ENCODE measurements at regions not wholly inside any gene's neighbourhood (a gene's known extent, or its start where the extent isn't known, plus 50 kb on each side); places are given as distances from the start of the nearest gene placed in this dataset.

- ChIA-PET CTCF (ENCODE audit: unreplicated experiment) (no interaction called here), POLR2A (no interaction called here)
- no peaks in the 10 kb centered on the region for H3K79me2 ChIP-seq (ENCODE audit: insufficient read depth, low read depth, low read length)
- no peaks in the 10 kb centered on the region for H3K9me3 ChIP-seq (ENCODE audit: low read length)
- no peak overlapping the region for H3K4me2 ChIP-seq (ENCODE audit: low read length)
- H4K20me1 ChIP-seq (ENCODE audit: insufficient read depth, low read length): no peaks in the 10 kb centered on the region
- intact Hi-C loops (cut with micrococcal nuclease; ENCODE audit: unreplicated experiment): no loop called here
- no peak overlapping the region for H2AFZ ChIP-seq (ENCODE audit: low read length)
- BruUV-seq (replicated peaks): no TSS peak
- H3K36me3 ChIP-seq (ENCODE audit: insufficient read depth, low read length): no peaks in the 10 kb centered on the region
- H3K9me2 ChIP-seq (ENCODE audit: insufficient read depth, low read length): no peaks in the 10 kb centered on the region
- no peak overlapping the region for H3K27ac ChIP-seq (ENCODE audit: low read depth, low read length, poor library complexity, severe bottlenecking)
- TF ChIP-seq EZH2phosphoT487 (IDR thresholded peaks at IDR 0.05; ENCODE audit: borderline replicate concordance, low read depth, low read length): no peak
- no peak for TF ChIP-seq CTCF (conservative IDR thresholded peaks at IDR 0.05; ENCODE audit: low read length)
- H3K4me1 ChIP-seq (ENCODE audit: insufficient read depth, low read length, poor library complexity, severe bottlenecking): no peaks in the 10 kb centered on the region
- no peak overlapping the region for H3K4me3 ChIP-seq (ENCODE audit: low read depth, low read length, poor library complexity, severe bottlenecking)
- DNase-seq (ENCODE audit: low spot score): no peak
Measured at GRCh38 chr5:167872791-167873190, 418.7 kb upstream of the WWC1 start.

DNA sequence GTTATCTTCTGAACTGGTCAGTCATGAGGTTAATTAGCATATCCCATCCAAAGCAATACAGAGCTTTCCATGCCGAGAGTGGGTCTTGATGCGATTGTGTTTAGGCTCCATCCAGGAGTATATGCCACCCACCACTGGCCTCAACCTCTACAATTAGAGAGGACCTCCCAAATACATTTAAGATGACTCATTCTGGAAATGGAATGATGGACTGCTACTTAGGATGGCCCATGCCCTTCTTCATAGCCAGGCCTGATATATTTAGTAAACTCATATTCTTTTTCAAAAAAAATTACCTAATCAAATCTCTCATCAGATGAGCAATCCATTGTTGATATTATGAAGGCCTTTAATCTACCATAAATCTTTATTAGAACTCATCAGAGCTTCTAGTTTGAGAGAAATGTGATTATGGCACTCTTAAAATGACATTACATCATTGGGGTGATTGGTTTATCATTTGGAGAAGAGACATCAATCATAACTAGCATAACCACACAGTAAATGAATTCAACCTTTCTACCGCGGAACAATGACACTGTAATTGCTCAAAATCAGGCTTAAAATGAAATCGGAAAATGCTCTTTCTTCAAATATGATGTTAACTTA lies 414.2 kb upstream of the WWC1 start:
- H3K4me2 ChIP-seq (ENCODE audit: low read length): no peak overlapping the region
- DNase-seq (ENCODE audit: low spot score): no peak
- no peak for TF ChIP-seq EZH2phosphoT487 (IDR thresholded peaks at IDR 0.05; ENCODE audit: borderline replicate concordance, low read depth, low read length)
- TF ChIP-seq CTCF (conservative IDR thresholded peaks at IDR 0.05; ENCODE audit: low read length): no peak
- H3K36me3 ChIP-seq (ENCODE audit: insufficient read depth, low read length): no peaks in the 10 kb centered on the region
- BruUV-seq (replicated peaks): no TSS peak
- ChIA-PET POLR2A (interaction anchor here (1.1 kb wide), 1 partner anchor 110 kb away, joined by 3 read pairs; no protein-coding TSS in a partner anchor), CTCF (ENCODE audit: unreplicated experiment) (no interaction called here)
- no peaks in the 10 kb centered on the region for H3K9me2 ChIP-seq (ENCODE audit: insufficient read depth, low read length)
- intact Hi-C loops (cut with micrococcal nuclease; ENCODE audit: unreplicated experiment): no loop called here
- no peak overlapping the region for H3K27ac ChIP-seq (ENCODE audit: low read depth, low read length, poor library complexity, severe bottlenecking)
- H4K20me1 ChIP-seq (ENCODE audit: insufficient read depth, low read length): no peaks in the 10 kb centered on the region
- no peak overlapping the region for H3K4me3 ChIP-seq (ENCODE audit: low read depth, low read length, poor library complexity, severe bottlenecking)
- no peaks in the 10 kb centered on the region for H3K9me3 ChIP-seq (ENCODE audit: low read length)
- H3K79me2 ChIP-seq (ENCODE audit: insufficient read depth, low read depth, low read length): no peaks in the 10 kb centered on the region
- H3K4me1 ChIP-seq (ENCODE audit: insufficient read depth, low read length, poor library complexity, severe bottlenecking): no peaks in the 10 kb centered on the region
- no peak overlapping the region for H2AFZ ChIP-seq (ENCODE audit: low read length)

DNA sequence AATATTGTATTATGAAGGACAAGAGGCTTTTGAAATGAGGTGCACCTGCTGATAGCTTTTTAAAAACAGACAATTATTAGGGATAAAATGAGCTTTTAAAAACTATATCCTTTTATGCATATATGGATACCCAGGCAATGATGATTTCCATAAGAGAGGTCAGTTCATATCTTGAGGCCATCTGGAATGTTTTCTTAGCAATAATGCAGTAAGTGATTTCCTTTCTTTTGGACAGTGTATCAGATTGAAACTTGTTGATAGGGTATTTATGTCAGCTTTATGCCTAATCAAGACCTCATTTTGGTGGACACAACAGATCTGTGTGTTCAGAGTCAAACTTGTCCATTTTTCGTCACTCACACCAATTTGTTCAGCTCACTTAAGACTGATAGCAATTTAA lies 413.5 kb upstream of the WWC1 start:
- no peak overlapping the region for H3K4me3 ChIP-seq (ENCODE audit: low read depth, low read length, poor library complexity, severe bottlenecking)
- DNase-seq (ENCODE audit: low spot score): no peak
- no peak overlapping the region for H3K27ac ChIP-seq (ENCODE audit: low read depth, low read length, poor library complexity, severe bottlenecking)
- intact Hi-C loops (cut with micrococcal nuclease; ENCODE audit: unreplicated experiment): no loop called here
- no peak overlapping the region for H2AFZ ChIP-seq (ENCODE audit: low read length)
- no peak overlapping the region for H3K4me2 ChIP-seq (ENCODE audit: low read length)
- no peaks in the 10 kb centered on the region for H3K79me2 ChIP-seq (ENCODE audit: insufficient read depth, low read depth, low read length)
- H3K9me2 ChIP-seq (ENCODE audit: insufficient read depth, low read length): no peaks in the 10 kb centered on the region
- BruUV-seq (replicated peaks): no TSS peak
- ChIA-PET POLR2A (interaction anchor here (0.6 to 1.1 kb wide), 2 partner anchors 30 to 109 kb away, joined by 3 read pairs; no protein-coding TSS in a partner anchor), CTCF (ENCODE audit: unreplicated experiment) (no interaction called here)
- TF ChIP-seq EZH2phosphoT487 (IDR thresholded peaks at IDR 0.05; ENCODE audit: borderline replicate concordance, low read depth, low read length) (no peak), CTCF (conservative IDR thresholded peaks at IDR 0.05; ENCODE audit: low read length) (no peak)
- H3K36me3 ChIP-seq (ENCODE audit: insufficient read depth, low read length): no peaks in the 10 kb centered on the region
- H4K20me1 ChIP-seq (ENCODE audit: insufficient read depth, low read length): no peaks in the 10 kb centered on the region
- H3K4me1 ChIP-seq (ENCODE audit: insufficient read depth, low read length, poor library complexity, severe bottlenecking): no peaks in the 10 kb centered on the region
- H3K9me3 ChIP-seq (ENCODE audit: low read length): no peaks in the 10 kb centered on the region
